Natural killer cell treated with Interleukin-12 subunit alpha and Interleukin-12 subunit beta and Interleukin-15 and Interleukin-18, amount 100 ng/mL, for 72 hours (primary cell): ENCODE measurements at regions not wholly inside any gene's neighbourhood (a gene's known extent, or its start where the extent isn't known, plus 50 kb on each side); places are given as distances from the start of the nearest gene placed in this dataset.
"Not testable (repeated sequence)": the region's sequence is repeated elsewhere in the genome, so short reads cannot be mapped to it uniquely, and the experiment has no call there.

Experiments used
- ATAC-seq, 2 donors: fragments of 150-1000 bp; cut with Tn5 transposase in 1 of 2; sonication (Bioruptor Pico), chemical (Tn5 transposase) in 1 of 2; 2 replicates each; pipeline ENCODE4 v1.10.0; 2021
- DNase-seq: peaks from one replicate; pipeline ENCODE4 v3.0.0; 2022; ENCODE audit warnings: low spot score
- H3K27ac Mint-ChIP-seq, 2 donors: 1 replicate in 1 of 2; 2 replicates in 1 of 2; pipeline ENCODE4 v1.8.0; 2022; ENCODE audit warnings: mixed read lengths in 2 of 2, mild to moderate bottlenecking in 1 of 2, moderate library complexity in 1 of 2
- H3K27me3 Mint-ChIP-seq, 2 donors: 1 replicate in 1 of 2; 2 replicates in 1 of 2; pipeline ENCODE4 v1.8.0; 2022; ENCODE audit warnings: mixed read lengths in 2 of 2
- H3K36me3 Mint-ChIP-seq: one replicate; pipeline ENCODE4 v1.8.0; 2022; ENCODE audit warnings: mixed read lengths
- H3K4me1 Mint-ChIP-seq, 2 donors: 1 replicate in 1 of 2; 2 replicates in 1 of 2; pipeline ENCODE4 v1.8.0; 2022; ENCODE audit warnings: low read depth in 2 of 2, mixed read lengths in 2 of 2, mild to moderate bottlenecking in 1 of 2
- H3K4me3 Mint-ChIP-seq: one replicate; pipeline ENCODE4 v1.8.0; 2022; ENCODE audit warnings: mixed read lengths
- H3K9me3 Mint-ChIP-seq: 2 replicates; pipeline ENCODE4 v1.8.0; 2022; ENCODE audit warnings: mixed read lengths

DNA sequence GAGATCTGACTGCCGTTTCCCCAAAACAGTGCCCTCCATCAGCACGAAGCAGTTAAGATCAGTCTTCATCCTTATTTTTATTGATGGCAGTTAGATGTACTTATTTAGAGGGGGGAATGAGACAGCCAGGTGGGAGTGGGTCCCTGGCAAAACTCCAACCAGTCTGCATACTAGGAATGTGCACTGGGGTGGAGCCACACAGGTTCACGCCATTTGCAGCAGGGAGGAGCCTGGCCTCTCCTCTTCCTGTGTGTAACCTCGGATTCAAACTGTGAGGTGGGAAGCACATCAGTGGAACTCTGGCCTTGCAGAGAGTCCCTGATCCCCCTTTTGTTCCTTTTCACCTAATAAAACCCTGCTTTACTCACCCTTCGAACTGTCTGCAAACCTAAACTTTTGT is 987.7 kb upstream of the GRIA3 start:
- no peak for ATAC-seq
- Mint-ChIP-seq H3K36me3 (no peaks in the 10 kb centered on the region), H3K4me1 (no peaks in the 10 kb centered on the region), H3K27me3 (no peaks in the 10 kb centered on the region), H3K9me3 (peaks cover 14% of the 10 kb centered on the region), H3K4me3 (no peak overlapping the region), H3K27ac (no peak overlapping the region)
- DNase-seq: no peak

DNA sequence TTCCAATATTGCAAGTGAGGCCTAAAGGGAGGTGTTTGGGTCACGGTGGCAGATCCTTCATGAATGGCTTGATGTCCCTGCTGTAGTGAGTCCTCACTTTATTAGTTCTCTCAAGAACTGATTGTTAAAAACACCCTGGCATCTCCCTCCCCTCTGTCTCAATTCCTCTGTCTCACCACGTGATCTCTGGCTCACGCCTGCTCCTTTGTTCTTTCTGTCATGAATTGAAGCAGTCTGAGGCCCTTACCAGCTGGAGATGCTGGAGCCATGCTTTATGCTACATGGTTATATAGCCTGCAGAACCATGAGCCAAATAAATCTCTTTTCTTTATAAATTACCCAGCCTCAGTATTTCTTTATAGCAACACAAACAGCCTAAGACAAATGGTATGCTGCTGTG is 980.7 kb upstream of the GRIA3 start:
- no peak for ATAC-seq
- no peaks in the 10 kb centered on the region for H3K36me3 Mint-ChIP-seq

DNA sequence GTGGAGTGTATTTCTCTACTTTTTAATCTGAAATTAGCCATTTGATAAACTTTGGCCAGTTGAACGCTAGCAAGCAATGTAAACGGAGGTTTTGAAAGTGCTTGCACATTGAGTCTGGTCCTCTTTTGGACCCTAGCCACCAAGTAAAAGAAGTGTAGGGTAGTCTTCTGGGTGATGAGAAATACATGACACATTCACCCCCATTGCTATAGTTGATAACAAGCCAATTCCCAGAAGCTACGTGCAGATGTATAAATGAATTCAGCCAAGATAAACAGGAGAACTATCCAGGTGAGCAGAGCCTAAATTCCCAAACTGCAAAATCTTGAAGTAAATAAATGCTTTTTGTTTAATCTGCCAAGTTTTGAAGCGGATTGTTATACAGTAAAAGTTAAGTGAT is 965.4 kb upstream of the GRIA3 start:
- Mint-ChIP-seq H3K27ac (no peak overlapping the region), H3K9me3 (no peaks in the 10 kb centered on the region), H3K4me3 (no peak overlapping the region), H3K27me3 (peaks cover 0 to 6% of the 10 kb centered on the region in 2 donors), H3K36me3 (no peaks in the 10 kb centered on the region), H3K4me1 (no peaks in the 10 kb centered on the region)
- ATAC-seq: no peak
- no peak for DNase-seq

More for the DNA sequence above, 980.7 kb upstream of the GRIA3 start:
- Mint-ChIP-seq H3K9me3 (peaks cover 3% of the 10 kb centered on the region), H3K27ac (no peak overlapping the region), H3K4me3 (no peak overlapping the region), H3K27me3 (no peaks in the 10 kb centered on the region), H3K4me1 (no peaks in the 10 kb centered on the region)
- no peak for DNase-seq

DNA sequence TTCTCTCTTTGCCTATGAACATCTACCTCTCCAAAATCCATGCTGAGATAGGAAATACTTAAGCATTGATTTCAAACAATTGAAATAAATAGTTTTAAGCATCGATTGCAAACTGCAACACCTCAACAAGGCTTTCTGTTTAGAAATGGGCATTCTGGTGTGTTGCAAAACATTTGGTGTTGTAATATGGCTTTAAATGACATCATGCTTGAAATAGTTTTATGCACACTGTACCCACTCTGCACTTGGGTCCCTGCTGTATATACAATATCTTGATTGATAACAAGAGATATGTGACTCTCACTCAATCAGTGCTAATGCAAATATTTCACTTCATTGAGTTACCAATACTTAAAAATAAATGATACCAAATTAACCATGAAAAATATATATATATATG is 964.9 kb upstream of the GRIA3 start:
- Mint-ChIP-seq H3K4me3 (no peak overlapping the region), H3K36me3 (no peaks in the 10 kb centered on the region), H3K27me3 (peaks cover 0 to 6% of the 10 kb centered on the region in 2 donors), H3K4me1 (no peaks in the 10 kb centered on the region), H3K27ac (no peak overlapping the region), H3K9me3 (no peaks in the 10 kb centered on the region)
- DNase-seq: no peak
- ATAC-seq: no peak

DNA sequence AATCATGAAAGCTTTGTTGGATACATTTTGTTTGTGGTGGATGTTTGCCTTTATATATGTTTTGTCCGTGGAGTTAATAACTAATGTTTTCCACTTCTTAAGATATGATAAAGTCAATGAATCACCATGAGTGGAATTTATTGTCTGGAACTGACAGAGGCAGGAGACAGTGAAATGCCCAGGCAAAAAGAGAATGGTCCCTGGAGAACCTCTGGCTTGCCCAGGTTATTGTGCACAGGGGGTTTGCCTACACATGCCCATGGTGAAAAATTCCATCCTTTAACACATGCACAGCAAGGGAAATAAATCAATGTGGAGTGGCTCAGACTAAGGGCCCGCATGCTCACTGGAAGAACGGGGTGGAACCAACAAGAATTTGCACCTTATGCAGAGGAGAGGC is 964.3 kb upstream of the GRIA3 start:
- no peak for ATAC-seq
- H3K4me3 Mint-ChIP-seq: no peak overlapping the region
- H3K27me3 Mint-ChIP-seq: peaks cover 0 to 8% of the 10 kb centered on the region in 2 donors
- H3K4me1 Mint-ChIP-seq: no peaks in the 10 kb centered on the region
- H3K27ac Mint-ChIP-seq: no peak overlapping the region
- DNase-seq: no peak
- no peaks in the 10 kb centered on the region for H3K9me3 Mint-ChIP-seq
- H3K36me3 Mint-ChIP-seq: no peaks in the 10 kb centered on the region

DNA sequence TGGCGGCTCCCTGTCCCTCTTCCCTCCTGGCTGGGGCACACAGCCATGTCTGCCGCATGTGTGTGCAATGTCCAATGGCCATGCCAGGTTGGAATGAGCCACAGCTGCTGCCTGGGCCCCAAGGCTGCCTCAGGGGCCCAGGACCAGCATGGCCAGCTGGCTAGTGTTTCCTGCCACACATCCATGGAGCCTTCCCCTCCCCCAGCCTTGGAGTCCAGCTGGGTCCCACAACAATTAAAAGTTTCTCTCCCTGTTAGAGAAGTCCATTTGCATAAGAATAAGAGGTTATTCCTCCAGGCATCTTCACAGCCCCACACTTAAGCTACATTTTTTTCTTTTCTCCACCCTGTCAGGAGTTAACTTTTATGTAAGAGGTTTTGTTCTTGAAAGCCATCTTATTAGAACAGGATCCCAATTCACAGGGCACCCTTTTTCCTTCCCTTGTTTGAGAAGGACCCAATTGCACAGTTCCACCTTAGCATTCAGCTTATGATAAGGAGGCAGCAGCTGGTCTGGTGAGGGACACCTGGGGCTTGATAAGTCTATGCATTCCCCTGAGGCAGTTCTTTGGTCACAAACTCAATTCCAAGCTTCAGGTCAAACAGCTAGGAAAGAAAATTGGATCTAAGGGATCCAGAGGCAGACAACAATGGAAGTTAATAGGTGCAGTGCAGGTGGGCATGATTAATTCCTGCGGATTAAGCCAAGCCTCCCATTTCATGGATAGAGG is 963.3 kb upstream of the GRIA3 start:
- peaks cover 2% of the 10 kb centered on the region for H3K9me3 Mint-ChIP-seq
- no peak overlapping the region for H3K27ac Mint-ChIP-seq
- H3K27me3 Mint-ChIP-seq: peaks cover 0 to 10% of the 10 kb centered on the region in 2 donors
- no peak for DNase-seq
- no peak overlapping the region for H3K4me3 Mint-ChIP-seq
- peaks cover 4% of the 10 kb centered on the region for H3K36me3 Mint-ChIP-seq
- ATAC-seq: no peak
- H3K4me1 Mint-ChIP-seq: no peaks in the 10 kb centered on the region

DNA sequence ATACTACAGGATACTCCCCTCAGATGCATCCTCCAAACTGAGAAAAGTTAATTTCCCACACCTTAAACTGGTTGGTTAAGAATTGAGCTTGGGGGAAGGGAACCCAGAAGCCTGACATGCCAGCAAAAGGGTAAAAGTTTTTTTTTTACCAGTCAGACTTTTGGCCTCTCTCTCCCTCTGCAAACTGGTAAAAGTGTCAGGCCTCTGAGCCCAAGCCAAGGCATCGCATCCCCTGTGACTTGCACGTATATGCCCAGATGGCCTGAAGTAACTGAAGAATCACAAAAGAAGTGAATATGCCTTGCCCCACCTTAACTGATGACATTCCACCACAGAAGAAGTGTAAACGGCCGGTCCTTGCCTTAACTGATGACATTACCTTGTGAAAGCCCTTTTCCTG is 962.3 kb upstream of the GRIA3 start:
- H3K4me3 Mint-ChIP-seq, H3K4me1 Mint-ChIP-seq, H3K27me3 Mint-ChIP-seq, ATAC-seq, H3K27ac Mint-ChIP-seq, H3K36me3 Mint-ChIP-seq, DNase-seq, H3K9me3 Mint-ChIP-seq: not testable (repeated sequence)

DNA sequence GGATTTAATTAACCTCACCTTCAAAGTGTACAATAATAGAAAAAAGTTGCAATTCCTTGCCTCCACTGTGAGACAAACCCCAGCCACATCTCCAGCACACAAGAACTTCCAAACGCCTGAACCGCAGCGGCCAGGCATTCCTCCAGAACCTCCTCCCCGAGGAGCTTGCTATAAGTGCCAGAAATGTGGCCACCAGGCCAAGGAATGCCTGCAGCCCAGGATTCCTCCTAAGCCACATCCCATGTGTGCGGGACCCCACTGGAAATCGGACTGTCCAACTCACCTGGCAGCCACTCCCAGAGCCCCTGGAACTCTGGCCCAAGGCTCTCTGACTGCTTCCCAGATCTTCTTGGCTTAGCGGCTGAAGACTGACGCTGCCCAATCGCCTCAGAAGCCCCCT is 959.9 kb upstream of the GRIA3 start:
- H3K9me3 Mint-ChIP-seq, H3K4me1 Mint-ChIP-seq, H3K27ac Mint-ChIP-seq, ATAC-seq, H3K36me3 Mint-ChIP-seq, H3K27me3 Mint-ChIP-seq, DNase-seq, H3K4me3 Mint-ChIP-seq: not testable (repeated sequence)

DNA sequence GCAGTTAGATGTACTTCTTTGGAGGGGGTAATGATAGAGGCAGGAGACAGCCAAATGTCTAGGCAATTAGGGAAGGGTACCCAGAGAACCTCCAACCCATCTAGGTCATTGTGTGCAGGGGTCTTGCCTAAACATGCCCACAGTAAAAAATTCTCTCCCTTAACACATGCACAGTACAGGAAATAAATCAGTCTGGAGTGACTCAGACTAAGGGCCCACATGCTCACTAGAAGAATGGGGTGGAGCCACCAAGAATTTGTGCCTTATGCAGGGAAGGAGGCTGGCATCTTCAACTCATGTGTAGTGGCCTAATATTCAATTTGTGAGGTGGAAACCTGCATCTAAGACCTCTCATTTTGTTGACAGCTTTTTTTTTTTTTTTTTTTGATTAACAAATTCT is 945.3 kb upstream of the GRIA3 start:
- Mint-ChIP-seq H3K27me3 (no peaks in the 10 kb centered on the region), H3K27ac (no peak overlapping the region), H3K4me1 (no peaks in the 10 kb centered on the region), H3K9me3 (peaks cover 4% of the 10 kb centered on the region), H3K4me3 (no peak overlapping the region), H3K36me3 (peaks cover 8% of the 10 kb centered on the region)
- DNase-seq (no peak), ATAC-seq (no peak)

DNA sequence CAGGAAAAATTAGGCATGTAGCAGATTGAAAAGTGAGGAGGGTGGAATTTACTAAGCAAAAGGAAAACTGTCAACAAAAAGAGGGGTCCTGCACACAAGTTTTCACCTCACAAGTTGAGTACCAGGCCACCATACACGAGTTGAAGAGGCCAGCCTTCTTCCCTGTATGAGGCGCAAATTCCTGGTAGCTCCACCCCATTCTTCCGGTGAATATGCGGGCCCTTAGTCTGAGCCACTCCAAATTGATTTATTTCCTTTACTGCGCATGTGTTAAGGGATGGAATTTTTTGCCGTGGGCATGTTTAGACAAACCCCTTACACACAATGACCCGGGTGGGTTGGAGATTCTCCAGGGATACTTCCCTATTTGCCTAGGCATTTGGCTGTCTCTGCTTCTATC is 942.1 kb upstream of the GRIA3 start:
- H3K27ac Mint-ChIP-seq: no peak overlapping the region
- peaks cover 4% of the 10 kb centered on the region for H3K36me3 Mint-ChIP-seq

DNA sequence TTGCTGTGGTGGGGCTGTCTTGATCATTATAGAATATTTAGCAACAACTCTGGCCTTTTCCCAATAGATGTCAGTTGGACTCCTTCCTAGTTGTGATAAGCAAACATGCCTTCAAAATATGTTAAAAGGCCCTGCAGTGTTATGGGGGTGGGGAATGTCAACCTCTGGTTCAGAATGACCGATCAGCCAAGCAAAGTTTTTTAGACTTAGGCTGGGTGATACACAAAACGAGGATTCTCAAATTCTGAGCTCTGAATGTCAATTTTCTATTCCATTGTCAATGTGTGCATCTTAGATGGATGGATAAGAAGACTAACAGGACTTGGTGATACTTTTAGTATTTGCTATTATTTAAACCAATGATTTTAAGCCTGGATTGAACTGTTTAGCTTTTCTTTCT is 940.0 kb upstream of the GRIA3 start:
- H3K27me3 Mint-ChIP-seq: no peaks in the 10 kb centered on the region
- no peaks in the 10 kb centered on the region for H3K9me3 Mint-ChIP-seq
- DNase-seq: no peak
- H3K36me3 Mint-ChIP-seq: peaks cover 4% of the 10 kb centered on the region
- no peak for ATAC-seq
- H3K27ac Mint-ChIP-seq: no peak overlapping the region
- H3K4me1 Mint-ChIP-seq: no peaks in the 10 kb centered on the region
- H3K4me3 Mint-ChIP-seq: no peak overlapping the region

More for the DNA sequence above, 942.1 kb upstream of the GRIA3 start:
- H3K4me1 Mint-ChIP-seq: no peaks in the 10 kb centered on the region
- no peak for ATAC-seq
- no peaks in the 10 kb centered on the region for H3K9me3 Mint-ChIP-seq
- H3K4me3 Mint-ChIP-seq: no peak overlapping the region
- no peaks in the 10 kb centered on the region for H3K27me3 Mint-ChIP-seq
- DNase-seq: no peak

DNA sequence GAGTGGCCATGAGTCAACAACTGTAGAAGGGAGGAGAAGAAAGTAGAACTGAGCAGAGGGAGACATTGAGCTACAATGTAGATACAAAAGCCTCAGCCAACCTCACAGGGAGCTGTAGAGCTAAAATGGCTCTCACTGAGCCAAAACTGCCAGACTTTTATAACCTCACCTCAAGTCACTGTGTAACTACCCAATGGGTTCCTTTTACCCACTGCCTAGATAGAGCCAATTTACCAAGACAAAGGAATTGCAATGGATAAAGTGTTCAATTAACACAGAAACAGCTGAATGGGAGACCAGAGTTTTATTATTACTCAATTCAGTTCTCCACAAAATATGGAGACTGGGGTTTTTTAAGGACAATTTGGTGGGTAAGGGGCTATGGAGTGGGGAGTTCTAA is 938.9 kb upstream of the GRIA3 start:
- no peak for DNase-seq
- H3K27me3 Mint-ChIP-seq: no peaks in the 10 kb centered on the region
- H3K4me3 Mint-ChIP-seq: no peak overlapping the region
- no peak overlapping the region for H3K27ac Mint-ChIP-seq
- no peak for ATAC-seq
- H3K9me3 Mint-ChIP-seq: no peaks in the 10 kb centered on the region
- H3K36me3 Mint-ChIP-seq: peaks cover 1% of the 10 kb centered on the region
- no peaks in the 10 kb centered on the region for H3K4me1 Mint-ChIP-seq

DNA sequence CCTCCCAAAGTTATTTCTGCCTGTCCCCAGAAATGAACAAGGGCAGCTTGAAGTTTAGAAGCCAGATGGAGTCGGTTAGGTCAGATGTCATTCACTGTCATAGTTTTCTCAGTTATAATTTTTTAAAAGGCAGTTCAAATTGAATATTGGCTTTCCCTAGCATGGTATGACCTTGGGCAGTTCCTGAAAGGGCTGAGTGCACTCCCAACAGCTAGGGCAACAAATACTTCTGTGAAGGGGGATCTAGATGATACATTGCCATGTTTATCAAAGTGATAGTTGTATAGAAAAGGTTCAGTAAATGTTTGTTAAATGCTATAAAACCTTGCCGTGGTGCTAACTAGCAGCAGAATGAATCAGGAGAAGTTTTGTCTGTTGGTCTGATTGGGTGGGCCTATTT is 938.1 kb upstream of the GRIA3 start:
- no peaks in the 10 kb centered on the region for H3K9me3 Mint-ChIP-seq
- H3K4me3 Mint-ChIP-seq: no peak overlapping the region
- no peak overlapping the region for H3K27ac Mint-ChIP-seq
- ATAC-seq: no peak
- H3K27me3 Mint-ChIP-seq: no peaks in the 10 kb centered on the region
- H3K36me3 Mint-ChIP-seq: no peaks in the 10 kb centered on the region
- H3K4me1 Mint-ChIP-seq: no peaks in the 10 kb centered on the region
- no peak for DNase-seq

DNA sequence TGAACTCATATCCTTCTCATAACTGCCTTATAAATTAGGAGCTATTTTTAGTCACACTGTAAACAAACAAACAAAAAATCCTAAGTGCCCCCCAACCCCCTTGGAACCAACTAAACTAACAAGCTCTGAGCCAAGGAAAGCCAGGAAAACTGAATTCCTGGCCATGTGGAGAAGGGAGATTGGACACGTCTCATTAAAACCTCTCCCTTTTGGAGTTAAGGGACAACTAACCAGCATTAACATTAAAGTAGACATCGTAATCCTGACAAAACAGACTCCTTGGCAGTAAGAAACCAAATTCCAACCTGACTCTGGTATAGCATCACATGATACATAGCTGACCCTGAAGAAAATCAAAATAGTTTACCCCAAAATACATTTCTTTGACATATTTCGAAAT is 937.1 kb upstream of the GRIA3 start:
- H3K27me3 Mint-ChIP-seq: no peaks in the 10 kb centered on the region
- H3K27ac Mint-ChIP-seq: no peak overlapping the region
- no peak for DNase-seq
- no peak for ATAC-seq
- H3K36me3 Mint-ChIP-seq: no peaks in the 10 kb centered on the region
- no peaks in the 10 kb centered on the region for H3K9me3 Mint-ChIP-seq
- H3K4me1 Mint-ChIP-seq: no peaks in the 10 kb centered on the region
- no peak overlapping the region for H3K4me3 Mint-ChIP-seq

DNA sequence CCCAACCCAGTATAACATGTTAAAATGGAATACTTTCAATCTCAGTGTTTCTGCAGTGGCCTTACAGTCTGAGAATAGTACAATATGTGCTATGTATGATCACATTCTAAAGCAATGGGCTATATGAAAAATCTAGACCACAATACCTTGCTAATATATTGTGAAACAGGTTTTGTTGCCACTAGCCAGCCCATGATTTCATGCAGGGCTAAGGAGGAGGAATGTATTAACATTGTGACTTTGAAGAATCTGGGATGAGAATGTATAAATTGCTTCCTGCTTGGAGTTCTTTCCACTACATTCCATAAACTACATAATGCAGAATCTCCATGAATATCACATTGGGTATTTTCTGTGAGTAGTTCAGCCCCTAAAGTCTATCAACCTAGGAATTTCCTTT is 935.4 kb upstream of the GRIA3 start:
- DNase-seq (no peak), ATAC-seq (no peak)
- no peaks in the 10 kb centered on the region for H3K4me1 Mint-ChIP-seq
- no peaks in the 10 kb centered on the region for H3K36me3 Mint-ChIP-seq
- H3K4me3 Mint-ChIP-seq: no peak overlapping the region
- H3K9me3 Mint-ChIP-seq: no peaks in the 10 kb centered on the region
- H3K27ac Mint-ChIP-seq: no peak overlapping the region
- no peaks in the 10 kb centered on the region for H3K27me3 Mint-ChIP-seq
